HG03159 (cell line): ENCODE measurements at regions not wholly inside any gene's neighbourhood (a gene's known extent, or its start where the extent isn't known, plus 50 kb on each side); places are given as distances from the start of the nearest gene placed in this dataset.

Experiments
- ATAC-seq: cut with Tn5 transposase; IDR thresholded peaks from one replicate; pipeline ENCODE4 v1.9.1; 2021; ENCODE audit warnings: mild to moderate bottlenecking, moderate library complexity; ENCODE audit not compliant: unreplicated experiment

GRCh38 chr6:148225871-148226270, 116.8 kb upstream of the SASH1 start:
- no peak for ATAC-seq

DNA sequence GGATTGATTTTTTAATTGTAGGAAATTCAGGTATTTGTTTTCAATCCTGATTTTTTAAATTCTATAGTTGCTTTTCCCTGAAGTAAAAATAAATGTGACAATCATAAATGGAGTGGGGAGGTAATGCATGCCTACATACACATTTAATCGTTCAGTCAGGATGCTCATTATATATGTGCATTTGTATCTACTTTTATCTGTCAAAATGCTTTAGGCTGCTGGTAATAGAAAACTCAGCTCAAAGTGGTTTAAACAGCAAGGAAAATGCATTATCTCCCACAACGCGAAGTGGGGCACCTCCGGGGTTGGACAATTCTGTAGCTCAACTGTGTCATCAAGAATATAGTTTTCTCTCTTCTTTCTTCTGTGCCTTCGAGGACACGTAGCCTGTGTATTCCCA, 116.4 kb upstream of the SASH1 start:
- no peak for ATAC-seq

DNA sequence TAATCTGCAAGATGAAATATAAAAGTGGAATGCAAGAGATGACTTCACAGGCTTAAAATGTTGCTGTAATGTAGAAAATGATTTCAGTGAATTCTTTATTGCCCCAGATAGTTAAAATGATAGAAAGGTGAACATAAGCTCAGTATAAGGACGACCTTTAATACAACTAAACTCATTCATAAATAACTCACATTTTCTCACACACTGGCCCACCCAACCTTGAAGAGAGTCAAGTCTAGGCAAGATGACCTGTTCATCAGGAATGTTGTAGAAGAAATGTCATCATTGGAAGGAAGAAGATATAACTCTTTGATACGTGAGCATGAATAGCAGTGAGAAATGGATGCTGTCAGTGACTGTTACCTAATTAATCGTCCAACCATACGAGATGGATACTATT, 111.1 kb upstream of the SASH1 start:
- no peak for ATAC-seq

GRCh38 chr6:148235446-148235845, 107.2 kb upstream of the SASH1 start:
- no peak for ATAC-seq

DNA sequence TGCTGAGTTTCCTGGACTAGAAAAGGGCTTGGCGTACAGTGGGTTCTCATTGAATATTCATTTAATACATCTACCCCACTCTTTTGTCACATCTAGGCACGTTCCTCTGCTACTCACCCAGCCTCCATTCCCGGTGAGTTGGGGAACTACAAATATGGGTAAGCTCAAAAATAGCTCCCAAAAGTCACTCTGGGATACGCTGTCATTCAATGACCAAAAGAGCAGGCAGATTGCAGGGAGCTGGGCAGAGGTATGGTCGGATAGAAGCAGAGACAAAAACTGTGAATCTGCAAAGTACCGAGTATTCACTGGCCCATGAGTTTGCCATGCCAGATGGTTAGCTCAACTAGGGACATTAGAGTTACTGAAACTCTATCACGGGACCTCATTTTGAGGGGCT, 103.9 kb upstream of the SASH1 start:
- no peak for ATAC-seq

DNA sequence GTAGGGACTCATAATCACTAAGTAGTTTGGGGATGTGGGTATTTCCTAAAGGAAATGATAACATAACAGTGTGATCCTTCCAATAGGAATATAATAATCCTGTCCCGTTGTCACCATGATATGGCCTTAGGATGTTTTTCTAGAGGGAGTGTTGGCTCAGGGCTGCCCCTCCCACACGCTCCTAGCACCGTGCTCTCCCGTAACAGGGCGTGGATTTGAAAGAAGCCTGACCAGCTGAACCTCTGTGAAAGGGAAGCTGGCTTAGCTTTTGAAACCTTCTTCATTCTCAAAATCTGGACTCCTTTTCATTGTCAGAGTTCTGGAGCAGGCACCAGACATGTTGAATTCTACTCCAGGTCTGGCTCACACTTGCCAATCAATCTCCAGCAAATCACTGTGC, 103.4 kb upstream of the SASH1 start:
- no peak for ATAC-seq

DNA sequence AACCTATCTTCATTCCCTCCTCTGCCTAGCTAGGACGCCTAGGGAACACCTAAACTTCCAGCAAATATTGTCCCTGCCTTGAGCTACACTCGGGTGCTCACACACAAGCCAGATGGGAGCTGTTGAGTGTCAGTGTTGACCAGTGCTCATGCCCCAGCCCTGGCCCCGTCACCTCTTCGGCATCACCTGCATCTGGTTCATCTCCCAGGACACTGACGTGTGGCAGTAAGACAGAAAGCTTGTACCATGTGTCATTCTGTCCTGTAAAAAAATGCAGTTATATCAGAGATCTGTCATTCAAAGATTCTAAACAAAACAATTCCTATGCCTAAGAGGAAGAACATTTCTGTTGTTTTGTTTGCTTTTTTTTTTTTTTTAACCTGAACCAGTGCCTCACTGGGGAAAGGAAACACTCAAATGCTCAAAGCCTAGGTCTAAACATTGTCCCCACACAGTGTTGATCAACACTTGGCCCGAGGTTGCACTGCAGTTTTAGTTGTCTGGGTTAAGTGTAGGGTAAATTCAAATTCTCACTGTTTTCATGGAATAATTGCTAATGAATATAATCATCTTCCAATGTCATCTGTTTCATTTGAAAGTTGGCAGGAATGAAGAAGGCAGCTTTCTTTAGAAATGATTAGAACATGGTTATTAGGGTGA, 102.7 kb upstream of the SASH1 start:
- no peak for ATAC-seq

DNA sequence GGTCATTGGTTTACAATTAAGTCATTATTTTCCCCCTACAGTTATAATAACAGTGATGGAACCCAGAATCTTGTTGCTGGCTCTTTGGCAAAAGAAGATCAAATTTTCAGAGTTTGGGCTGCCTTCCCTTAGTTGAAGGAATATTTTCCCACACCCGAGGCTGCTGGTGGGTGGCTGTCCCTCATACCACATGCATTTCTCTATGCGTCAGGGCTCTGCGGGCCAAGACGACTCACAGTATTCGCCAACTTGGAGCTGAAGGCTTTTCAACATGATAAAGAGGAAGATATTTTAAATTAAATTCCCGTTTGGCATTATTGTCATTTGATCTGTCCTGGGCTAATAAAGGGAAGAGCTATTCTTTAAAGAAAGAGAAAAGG, 102.2 kb upstream of the SASH1 start:
- no peak for ATAC-seq

GRCh38 chr6:148240861-148241477, 101.7 kb upstream of the SASH1 start:
- no peak for ATAC-seq

DNA sequence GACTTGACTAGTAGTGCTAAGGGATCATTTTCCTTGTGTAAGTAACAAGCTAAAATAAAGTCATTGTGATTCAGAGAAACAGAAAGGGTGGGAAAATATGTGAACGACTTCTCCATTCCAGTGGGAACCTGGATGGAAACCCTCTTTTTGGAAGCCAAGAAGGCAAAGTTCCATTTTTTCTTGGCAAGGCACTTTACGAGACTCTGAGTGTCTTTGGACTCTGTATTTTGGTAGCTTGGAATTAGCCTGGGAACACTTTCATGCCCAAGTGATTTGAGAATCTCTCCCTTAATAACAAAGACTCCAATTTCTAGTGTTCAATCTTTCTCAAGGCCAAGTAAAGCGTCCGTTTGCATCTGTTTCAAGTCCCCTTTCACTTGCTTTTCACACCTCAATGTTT, 100.5 kb upstream of the SASH1 start:
- ATAC-seq = no peak

- no peak for ATAC-seq
Observed at GRCh38 chr6:148244217-148244935, 98.3 kb upstream of the SASH1 start.

DNA sequence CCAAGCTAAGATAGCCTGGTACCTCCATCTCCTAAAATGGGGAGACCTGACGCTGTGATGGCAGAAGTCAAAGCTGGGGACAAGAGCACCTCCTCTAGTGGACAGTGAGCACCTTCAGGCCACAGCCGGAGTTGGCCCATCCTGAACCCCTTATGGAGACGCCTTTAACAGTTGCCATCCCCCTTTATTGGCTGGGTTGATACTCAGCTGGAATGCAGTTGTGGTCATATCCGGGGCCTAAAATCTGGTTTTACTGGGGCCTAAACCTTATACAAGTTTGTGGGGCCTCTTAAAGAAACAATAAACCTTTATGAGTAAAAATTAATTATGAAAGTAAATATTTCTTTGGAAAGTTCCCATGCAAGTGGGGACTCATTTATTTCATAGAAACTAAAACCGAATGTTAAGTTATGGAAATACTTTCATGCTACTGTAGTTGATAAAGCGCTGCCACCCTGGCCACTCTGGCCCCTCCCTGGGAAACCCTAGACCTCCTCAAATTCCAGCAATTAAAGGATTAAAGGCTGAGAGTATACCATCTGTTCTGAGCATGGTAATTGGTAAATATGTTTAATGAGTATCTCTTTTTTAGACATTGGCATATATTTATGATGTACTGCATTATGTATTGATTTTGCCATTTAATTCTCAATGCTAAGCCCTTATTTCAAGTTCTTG, 95.1 kb upstream of the SASH1 start:
- ATAC-seq = no peak

- no peak for ATAC-seq
Observed at GRCh38 chr6:148249160-148249559, 93.5 kb upstream of the SASH1 start.

DNA sequence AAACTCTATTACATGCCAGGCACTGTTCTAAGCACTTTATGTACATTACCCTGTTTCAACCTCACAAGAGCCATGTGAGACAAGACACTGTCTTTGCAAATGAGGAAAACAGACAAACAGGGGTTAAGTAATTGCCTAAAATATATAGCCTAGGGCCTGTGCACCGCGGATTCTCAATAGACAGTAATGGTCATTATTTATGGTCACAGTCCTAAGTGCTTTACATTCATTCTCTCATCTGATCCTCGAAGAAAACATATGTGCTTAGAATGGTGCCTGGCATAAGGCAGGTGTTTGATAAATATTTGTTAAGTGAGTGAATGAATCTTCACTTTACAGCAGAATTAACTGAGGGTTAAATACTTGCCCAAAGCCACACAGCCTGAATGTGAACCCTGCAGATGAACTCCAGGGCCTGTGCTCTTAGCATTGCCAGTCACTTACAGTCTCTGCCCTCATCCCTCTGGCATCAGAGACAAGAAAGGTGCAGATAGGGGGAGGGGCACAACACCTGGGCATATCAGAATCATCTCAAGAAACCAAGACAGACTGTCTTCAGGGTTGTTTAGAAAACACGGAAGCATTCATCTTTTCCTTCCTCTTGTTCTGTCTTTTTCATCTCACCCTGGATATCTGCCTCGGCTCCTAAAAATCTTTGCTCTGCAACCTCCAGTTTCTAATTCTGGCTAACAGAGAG, 92.8 kb upstream of the SASH1 start:
- no peak for ATAC-seq

- no peak for ATAC-seq
Observed at GRCh38 chr6:148250975-148251685, 91.5 kb upstream of the SASH1 start.

GRCh38 chr6:148251891-148252290, 90.7 kb upstream of the SASH1 start:
- ATAC-seq = no peak

- ATAC-seq = no peak
Observed at GRCh38 chr6:148257810-148258209, 84.8 kb upstream of the SASH1 start.

- no peak for ATAC-seq
Observed at GRCh38 chr6:148258868-148259267, 83.8 kb upstream of the SASH1 start.

DNA sequence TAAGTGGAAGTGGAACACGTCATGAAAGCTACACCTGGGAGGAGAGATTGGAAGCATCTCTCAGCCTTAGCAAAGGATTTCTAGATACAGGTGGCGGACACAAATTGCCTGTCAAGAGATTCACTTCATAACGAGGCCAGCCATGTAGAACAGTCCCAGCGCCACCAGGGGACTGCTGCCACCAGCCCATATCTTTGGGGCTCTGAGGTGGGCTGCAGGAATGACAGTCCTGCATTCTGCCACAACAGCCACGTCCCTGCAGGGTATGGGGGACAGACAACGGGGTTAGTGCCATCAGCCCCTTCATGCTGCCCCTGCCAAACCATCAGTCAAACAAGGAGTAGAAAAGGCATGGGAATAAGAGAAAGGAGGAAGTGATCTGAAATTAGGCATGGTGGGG, 81.2 kb upstream of the SASH1 start:
- no peak for ATAC-seq

DNA sequence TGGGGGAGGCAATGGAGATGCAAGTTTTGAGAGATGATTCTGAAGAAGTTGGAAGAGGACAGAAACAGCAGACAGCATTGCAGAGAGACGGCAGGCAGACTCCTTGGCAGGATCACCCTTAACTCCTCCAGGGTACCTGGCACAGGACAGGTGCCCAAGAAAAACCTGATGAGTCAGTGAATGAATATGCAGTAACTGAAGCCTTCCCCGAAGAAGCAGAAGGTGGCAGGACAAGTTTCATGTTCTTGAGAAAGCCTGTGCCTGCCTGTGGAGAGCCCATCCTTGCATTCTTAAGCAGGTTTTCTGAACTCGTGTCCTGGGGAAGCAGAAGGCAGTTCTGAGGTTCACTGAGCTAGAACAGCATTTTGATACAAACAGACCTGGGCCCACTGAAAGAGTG, 79.6 kb upstream of the SASH1 start:
- no peak for ATAC-seq

GRCh38 chr6:148263961-148264360, 78.7 kb upstream of the SASH1 start:
- ATAC-seq = no peak
